ENCODE measurements at regions not wholly inside any gene's neighbourhood (a gene's known extent, or its start where the extent isn't known, plus 50 kb on each side); places are given as distances from the start of the nearest gene placed in this dataset.

- TF ChIP-seq USF2 (IDR thresholded peaks at IDR 0.05), result no peak
Observed at GRCh38 chr5:24385070-24385469, 259.7 kb downstream of the CDH10 start (continued).

- Histone ChIP-seq H3K27ac (no peak overlapping the region), H3K9me3 (no peaks in the 10 kb centered on the region), H3K4me2 (no peak overlapping the region), H3K4me3 (no peak overlapping the region), H3K4me1 (no peaks in the 10 kb centered on the region)
- no peak for FAIRE-seq
- POLR2A ChIA-PET, result no interaction called here
- ATAC-seq, result no peak
- 95% methylated on average over 1 of the region's 1 CpG for WGBS (ENCODE audit: missing lambda C conversion rate)
- no peak for DNase-seq (ENCODE audit: low read depth in 1 of 2, low spot score in 1 of 2)
- CTCF ChIA-PET, result no interaction called here
- TF ChIP-seq POLR2A (IDR thresholded peaks at IDR 0.05; ENCODE audit: low read length), result no peak
- TF ChIP-seq NR3C1 (IDR thresholded peaks at IDR 0.05), result no peak
- no peak for TF ChIP-seq HDAC2 (IDR thresholded peaks at IDR 0.05)
- TF ChIP-seq NPAS2 (CRISPR knock-in tag; IDR thresholded peaks at IDR 0.05; ENCODE audit: borderline replicate concordance), result no peak
- TF ChIP-seq KDM5A (IDR thresholded peaks at IDR 0.05), result no peak
- no peak for TF ChIP-seq MAZ (IDR thresholded peaks at IDR 0.05; ENCODE audit: borderline replicate concordance, low read depth, low read length)
- TF ChIP-seq JUNB (IDR thresholded peaks at IDR 0.05), result no peak
- TF ChIP-seq MYC (IDR thresholded peaks at IDR 0.05; ENCODE audit: borderline replicate concordance, low read length), result no peak
- TF ChIP-seq RCOR1 (IDR thresholded peaks at IDR 0.05; ENCODE audit: low read depth, low read length), result no peak
- TF ChIP-seq CBX8 (IDR thresholded peaks at IDR 0.05), result no peak
- TF ChIP-seq HOXB5 (CRISPR knock-in tag; IDR thresholded peaks at IDR 0.05), result no peak
- TF ChIP-seq EHMT2 (IDR thresholded peaks at IDR 0.05; ENCODE audit: low read depth), result no peak
Observed at GRCh38 chr5:24385617-24386016, 259.2 kb downstream of the CDH10 start.

GRCh38 chr5:24388448-24388847 is 256.3 kb downstream of the CDH10 start:
- WGBS (ENCODE audit: missing lambda C conversion rate), result 60% methylated on average over 5 of the region's 5 CpGs
- no peak for TF ChIP-seq GATA3 (IDR thresholded peaks at IDR 0.05; ENCODE audit: borderline replicate concordance)
- no peak for TF ChIP-seq JUN (IDR thresholded peaks at IDR 0.05)
- no peak for TF ChIP-seq KDM1A (IDR thresholded peaks at IDR 0.05; ENCODE audit: low read depth)
- TF ChIP-seq NFE2L2 (conservative IDR thresholded peaks at IDR 0.05; ENCODE audit: low read length), result no peak
- TF ChIP-seq SMC3 (IDR thresholded peaks at IDR 0.05), result no peak
- TF ChIP-seq HMGXB4 (CRISPR knock-in tag; IDR thresholded peaks at IDR 0.05; ENCODE audit: borderline replicate concordance), result no peak
- TF ChIP-seq E2F6 (IDR thresholded peaks at IDR 0.05; ENCODE audit: borderline replicate concordance, low read depth), result no peak
- TF ChIP-seq NPAS2 (CRISPR knock-in tag; IDR thresholded peaks at IDR 0.05; ENCODE audit: borderline replicate concordance), result no peak
- TF ChIP-seq EP300 (IDR thresholded peaks at IDR 0.05), result no peak
- TF ChIP-seq REST (IDR thresholded peaks at IDR 0.05), result no peak
- TF ChIP-seq NR3C1 (IDR thresholded peaks at IDR 0.05), result no peak
- no peak for TF ChIP-seq PBX3 (IDR thresholded peaks at IDR 0.05)
- Histone ChIP-seq H3K4me1 (no peaks in the 10 kb centered on the region), H3K9me3 (no peaks in the 10 kb centered on the region), H3K4me2 (no peak overlapping the region), H3K27ac (no peak overlapping the region), H3K4me3 (no peak overlapping the region)
- ChIA-PET CTCF (no interaction called here), POLR2A (no interaction called here)
- DNase-seq (ENCODE audit: low read depth in 1 of 2, low spot score in 1 of 2) (no peak), ATAC-seq (no peak), FAIRE-seq (no peak)
